GM21619 (cell line): ENCODE measurements at regions not wholly inside any gene's neighbourhood (a gene's known extent, or its start where the extent isn't known, plus 50 kb on each side); places are given as distances from the start of the nearest gene placed in this dataset.
"Not testable (repeated sequence)": the region's sequence is repeated elsewhere in the genome, so short reads cannot be mapped to it uniquely, and the experiment has no call there.

Source experiments
- ATAC-seq: cut with Tn5 transposase; IDR thresholded peaks from one replicate; pipeline ENCODE4 v1.9.1; 2021; ENCODE audit not compliant: unreplicated experiment

- ATAC-seq, result not testable (repeated sequence)
Observed at GRCh38 chrY:24517340-24517739, 100.5 kb upstream of the BPY2B start.

- peak; percentile 98 for ATAC-seq
Observed at GRCh38 chrY:24521686-24522085, 96.1 kb upstream of the BPY2B start.

DNA sequence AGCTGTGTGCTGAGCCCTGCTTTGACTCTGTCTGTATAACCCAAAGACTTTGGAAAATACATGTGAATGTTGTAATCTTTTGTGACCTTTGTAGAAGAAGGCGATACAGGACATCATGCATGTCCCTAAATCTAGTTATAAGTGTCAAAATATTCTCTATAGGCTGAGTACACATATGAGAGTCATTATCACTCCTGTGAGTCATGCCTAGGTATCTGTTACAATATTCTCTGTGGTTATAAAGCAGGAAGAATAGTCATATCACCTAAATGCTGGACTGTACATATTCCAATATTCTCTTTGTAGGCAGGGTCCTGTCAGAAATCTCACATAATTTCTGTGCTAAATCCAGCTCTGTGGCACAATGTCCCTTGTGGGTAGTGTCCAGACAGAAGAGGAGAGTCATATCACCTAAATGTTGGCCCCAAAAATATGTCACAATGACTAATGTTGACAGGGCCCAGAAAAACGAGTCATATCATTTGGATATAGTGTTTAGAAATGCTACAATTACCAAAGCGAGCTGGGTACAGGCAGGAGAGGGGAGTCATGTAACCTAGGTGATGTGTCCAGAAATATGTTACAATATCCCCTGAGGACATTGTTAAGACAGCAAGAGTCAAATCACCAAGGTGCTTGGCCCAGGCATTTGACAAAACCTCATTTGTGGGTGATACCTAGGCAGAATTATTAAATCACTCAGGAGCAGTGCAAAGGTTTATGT lies 80.4 kb upstream of the BPY2B start:
- not testable (repeated sequence) for ATAC-seq

DNA sequence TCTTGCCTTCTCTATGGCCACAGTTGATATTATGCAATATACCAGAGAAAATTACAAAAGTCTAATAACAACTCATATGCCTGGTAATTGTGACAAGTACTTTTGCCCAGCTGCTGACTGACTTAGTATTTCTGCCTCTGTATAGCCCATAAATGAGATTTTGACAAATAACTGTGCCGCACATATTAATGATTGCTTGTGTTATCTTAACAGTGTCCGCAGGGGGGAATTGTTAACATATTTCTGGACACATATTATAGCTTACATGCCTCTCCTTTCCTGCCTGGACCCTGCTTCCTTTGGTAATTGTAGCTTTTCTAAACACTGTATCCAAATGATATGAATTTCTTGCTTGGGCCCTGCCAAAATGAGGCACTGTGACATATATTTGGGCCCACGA lies 69.0 kb upstream of the BPY2B start:
- ATAC-seq, result not testable (repeated sequence)

DNA sequence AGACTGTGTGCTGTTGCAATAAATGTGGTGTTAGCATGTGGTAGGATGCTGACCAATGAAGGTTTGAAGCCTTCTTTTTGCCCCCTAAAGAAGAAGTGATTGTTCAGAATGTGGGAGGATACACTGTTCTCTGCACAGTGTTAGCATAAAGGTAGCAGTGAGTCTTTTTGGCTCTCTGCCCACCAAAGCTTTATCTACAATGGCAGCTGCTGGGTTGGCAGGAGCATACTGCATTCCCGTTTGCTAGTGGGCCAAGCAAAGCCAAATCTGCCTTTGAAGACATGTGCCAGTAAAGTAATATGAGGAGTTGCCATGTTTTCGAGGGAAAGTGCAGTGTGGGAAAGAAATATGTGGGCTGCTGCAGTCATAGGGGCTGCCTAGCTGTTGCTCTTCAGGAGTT lies 56.4 kb upstream of the BPY2B start:
- ATAC-seq, result not testable (repeated sequence)
